ENCODE measurements at regions not wholly inside any gene's neighbourhood (a gene's known extent, or its start where the extent isn't known, plus 50 kb on each side); places are given as distances from the start of the nearest gene placed in this dataset.

- Histone ChIP-seq H2AK9ac (replicated peaks; ENCODE audit: low read depth, low read length, poor library complexity) (no peak overlapping the region), H2AFZ (replicated peaks; ENCODE audit: low read length, poor library complexity) (no peak overlapping the region), H3K18ac (ENCODE audit: low read depth, low read length) (no peak overlapping the region), H2BK5ac (ENCODE audit: low read depth, low read length, poor library complexity, severe bottlenecking) (no peak overlapping the region), H3K9ac (ENCODE audit: low read depth, low read length) (no peak overlapping the region), H3K56ac (ENCODE audit: extremely low read depth, insufficient read depth, low read length) (no peak overlapping the region), H3K9me3 (ENCODE audit: control insufficient read depth, insufficient read depth, low read length) (peaks cover 29% of the 10 kb centered on the region), H4K91ac (ENCODE audit: insufficient read depth, low read depth, low read length) (no peak overlapping the region), H3K79me1 (ENCODE audit: low read depth in 1 of 2, low read length in 2 of 2) (no peaks in the 10 kb centered on the region), H2BK120ac (ENCODE audit: low read depth, low read length) (no peak overlapping the region), H2BK20ac (ENCODE audit: low read depth, low read length) (no peak overlapping the region), H3K4me2 (ENCODE audit: low read depth, low read length) (no peak overlapping the region), H3K4ac (ENCODE audit: low read depth, low read length) (no peak overlapping the region), H4K20me1 (ENCODE audit: insufficient read depth, low read length) (no peaks in the 10 kb centered on the region), H3K9me1 (ENCODE audit: insufficient read depth, low read length) (no peaks in the 10 kb centered on the region), H2AK5ac (ENCODE audit: low read depth, low read length) (no peak overlapping the region), H3K36me3 (ENCODE audit: control insufficient read depth, insufficient read depth, low read length) (no peaks in the 10 kb centered on the region), H2BK15ac (ENCODE audit: low read depth, low read length) (no peak overlapping the region), H3K4me3 (ENCODE audit: insufficient read depth, low read depth, low read length) (no peak overlapping the region), H3K27ac (ENCODE audit: insufficient read depth, low read length) (no peak overlapping the region), H3K14ac (replicated peaks; ENCODE audit: low read depth, low read length) (no peak overlapping the region), H4K8ac (ENCODE audit: low read depth in 2 of 2, low read length in 2 of 2) (no peak overlapping the region), H4K5ac (ENCODE audit: low read depth, low read length) (no peak overlapping the region), H3K23ac (ENCODE audit: low read depth, low read length) (no peak overlapping the region), H3K4me1 (ENCODE audit: control insufficient read depth, insufficient read depth, low read length) (no peaks in the 10 kb centered on the region), H3K27me3 (ENCODE audit: control insufficient read depth, insufficient read depth, low read length) (no peaks in the 10 kb centered on the region)
- BruUV-seq (replicated peaks) = no TSS peak
- ChIA-PET CTCF (no interaction called here), POLR2A (ENCODE audit: unreplicated experiment) (no interaction called here)
- intact Hi-C loops (cut with micrococcal nuclease) (no loop called here), dilution Hi-C loops (cut with HindIII; ENCODE audit: low sequenced_read_pairs, unreplicated experiment) (no loop called here), in situ Hi-C loops (cut with MboI; ENCODE audit: low sequenced_read_pairs) (no loop called here)
- WGBS, 2 experiments (ENCODE audit: extremely low coverage in 2 of 2, insufficient read length in 1 of 2) = no CpG with 5 or more reads among the region's 8 CpGs
- TF ChIP-seq USF2 (IDR thresholded peaks at IDR 0.05; ENCODE audit: low read depth, low read length) (no peak), MAFK (IDR thresholded peaks at IDR 0.05; ENCODE audit: low read depth, low read length) (no peak), POLR2A (IDR thresholded peaks at IDR 0.05; ENCODE audit: low read depth, low read length) (no peak)
- DNase-seq = no peak
- ATAC-seq (ENCODE audit: low read depth) = no peak
Measured at GRCh38 chr7:153081496-153081895, 321.9 kb downstream of the ACTR3B start.
